A204.1 (cell line): ENCODE measurements at regions not wholly inside any gene's neighbourhood (a gene's known extent, or its start where the extent isn't known, plus 50 kb on each side); places are given as distances from the start of the nearest gene placed in this dataset.

Experiments used
- FAIRE-seq: peaks from 2 replicates; lab custom pipeline; 2012; peaks lifted over from hg19 to GRCh38; lab: Jason Lieb, UNC

GRCh38 chr11:32002311-32002710, 88.6 kb upstream of the RCN1 start:
- no peak for FAIRE-seq

- FAIRE-seq: no peak
Measured at GRCh38 chr11:31997955-31998354, 92.9 kb upstream of the RCN1 start.

- no peak for FAIRE-seq
Measured at GRCh38 chr11:31996159-31996881, 94.6 kb upstream of the RCN1 start.

GRCh38 chr11:31995525-31996094, 95.3 kb upstream of the RCN1 start:
- no peak for FAIRE-seq

- no peak for FAIRE-seq
Measured at GRCh38 chr11:31995032-31995431, 95.8 kb upstream of the RCN1 start.

- no peak for FAIRE-seq
Measured at GRCh38 chr11:31987118-31988005, 103.5 kb upstream of the RCN1 start.

- no peak for FAIRE-seq
Measured at GRCh38 chr11:31986201-31986889, 104.5 kb upstream of the RCN1 start.

GRCh38 chr11:31981457-31981856, 109.4 kb upstream of the RCN1 start:
- no peak for FAIRE-seq

GRCh38 chr11:31977343-31977742, 113.5 kb upstream of the RCN1 start:
- no peak for FAIRE-seq

GRCh38 chr11:31974366-31975136, 116.3 kb upstream of the RCN1 start:
- FAIRE-seq: no peak

GRCh38 chr11:31973172-31973571, 117.7 kb upstream of the RCN1 start:
- FAIRE-seq: no peak

GRCh38 chr11:31972623-31973022, 118.3 kb upstream of the RCN1 start:
- FAIRE-seq: no peak

- FAIRE-seq: no peak
Measured at GRCh38 chr11:31969359-31969702, 121.5 kb upstream of the RCN1 start.

GRCh38 chr11:31968461-31969358, 122.2 kb upstream of the RCN1 start:
- no peak for FAIRE-seq

- FAIRE-seq: no peak
Measured at GRCh38 chr11:31967404-31968130, 123.3 kb upstream of the RCN1 start.

GRCh38 chr11:31966846-31967245, 124.0 kb upstream of the RCN1 start:
- no peak for FAIRE-seq

GRCh38 chr11:31964181-31964580, 126.7 kb upstream of the RCN1 start:
- no peak for FAIRE-seq

GRCh38 chr11:31960126-31960525, 130.7 kb upstream of the RCN1 start:
- FAIRE-seq: no peak

- FAIRE-seq: no peak
Measured at GRCh38 chr11:31959716-31960115, 131.2 kb upstream of the RCN1 start.

GRCh38 chr11:31958076-31958735, 132.7 kb upstream of the RCN1 start:
- FAIRE-seq: no peak
